GM18951 (cell line): ENCODE measurements at regions not wholly inside any gene's neighbourhood (a gene's known extent, or its start where the extent isn't known, plus 50 kb on each side); places are given as distances from the start of the nearest gene placed in this dataset.

Experiments
- POLR2A ChIP-seq: IDR thresholded peaks from 4 replicates; pipeline ENCODE4 v1.6.1; 2011; ENCODE audit warnings: mild to moderate bottlenecking; ENCODE audit not compliant: insufficient read length, insufficient read depth; ENCODE audit errors: extremely low read depth
- in situ Hi-C: fragments of 300-500 bp; cut with MboI; formaldehyde crosslinking; loops from one replicate; pipeline ENCODE4 v1.12.0; 2022; ENCODE audit warnings: low sequenced_read_pairs, mixed read lengths, inconsistent platforms; ENCODE audit not compliant: unreplicated experiment

- TF ChIP-seq POLR2A = no peak
- in situ Hi-C loops = no loop called here
Observed at GRCh38 chr9:107228496-107229039, 54.5 kb upstream of the RAD23B start.

- TF ChIP-seq POLR2A = no peak
- in situ Hi-C loops = no loop called here
Observed at GRCh38 chr9:107229241-107229741, 53.8 kb upstream of the RAD23B start.
